CD4-positive, alpha-beta T cell treated with Interleukin-21 for 1 hour (primary cell): ENCODE measurements at regions not wholly inside any gene's neighbourhood (a gene's known extent, or its start where the extent isn't known, plus 50 kb on each side); places are given as distances from the start of the nearest gene placed in this dataset.

Experiments
- DNase-seq: peaks from one replicate; pipeline ENCODE4 v3.0.0-alpha.2; 2020

DNA sequence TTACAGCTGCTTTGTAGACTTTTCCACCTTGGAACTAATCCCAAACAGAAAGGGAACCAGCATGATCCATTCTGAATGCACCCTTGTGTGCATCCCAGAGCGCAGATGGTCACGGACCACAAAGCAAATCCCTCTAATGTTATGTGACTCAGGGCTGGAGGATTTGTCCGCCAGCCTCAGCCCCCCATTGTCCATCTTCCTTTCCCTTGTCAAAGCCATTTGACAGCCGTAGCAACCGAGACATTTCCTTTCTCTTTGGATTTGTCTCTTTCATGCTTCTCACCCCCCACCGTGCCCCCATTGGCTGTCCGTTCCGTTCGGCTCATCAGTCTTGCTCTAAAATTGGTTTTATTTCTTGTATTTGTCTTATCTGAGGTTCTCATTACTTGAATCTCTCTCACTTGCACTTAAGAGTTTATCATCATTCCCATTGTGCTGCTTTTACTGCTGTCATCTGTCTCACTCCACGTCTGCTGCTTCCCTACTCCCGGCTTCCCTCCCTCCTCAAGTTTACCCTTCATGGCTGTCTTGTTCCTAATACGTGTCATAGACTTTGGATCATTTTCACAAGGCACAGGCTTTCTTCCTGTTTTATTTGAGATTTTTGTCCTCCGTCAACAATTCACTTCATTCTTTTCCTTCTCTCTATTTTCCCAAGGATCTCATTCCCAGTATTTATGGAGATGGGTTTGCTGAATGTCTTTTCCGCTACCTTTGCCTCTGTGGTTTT lies 163.4 kb upstream of the ERCC4 start:
- no peak for DNase-seq

DNA sequence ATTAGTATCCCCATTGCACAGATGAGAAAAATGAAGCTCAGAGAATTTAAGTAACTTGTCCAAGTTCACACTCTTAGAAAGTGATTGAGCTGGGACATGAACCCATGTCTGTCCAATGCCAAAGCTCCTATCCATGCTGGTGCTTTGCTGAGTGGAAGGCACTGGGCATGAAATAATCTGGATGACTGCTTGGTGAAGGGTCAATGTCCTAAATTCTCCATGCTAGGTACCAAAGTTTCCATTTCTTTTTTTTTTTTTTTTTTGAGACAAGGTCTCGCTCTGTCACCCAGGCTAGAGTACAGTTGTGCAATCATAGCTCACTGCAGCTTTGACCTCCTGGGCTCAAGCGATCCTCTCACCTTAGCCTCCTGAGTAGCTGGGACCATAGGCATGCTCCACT lies 153.6 kb upstream of the ERCC4 start:
- DNase-seq: no peak

DNA sequence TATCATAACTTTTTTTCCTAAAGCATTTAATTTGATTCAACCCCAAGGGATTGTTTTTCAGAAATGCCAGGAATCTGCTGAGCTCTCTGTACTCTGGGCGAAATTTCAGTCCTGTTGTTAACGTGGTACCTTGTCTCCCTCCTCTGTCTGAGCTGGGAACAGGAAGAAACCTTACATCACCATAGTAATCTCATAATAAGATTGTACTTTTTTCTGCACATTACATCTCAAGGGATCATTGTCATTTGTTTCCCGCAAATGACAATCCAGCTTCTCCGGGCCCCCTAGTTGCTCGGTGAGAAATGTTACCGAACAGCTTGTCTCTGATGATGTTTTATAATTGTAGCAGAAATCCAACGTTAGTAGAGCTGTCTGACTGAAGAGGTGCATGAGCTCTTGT lies 152.7 kb upstream of the ERCC4 start:
- DNase-seq: no peak

DNA sequence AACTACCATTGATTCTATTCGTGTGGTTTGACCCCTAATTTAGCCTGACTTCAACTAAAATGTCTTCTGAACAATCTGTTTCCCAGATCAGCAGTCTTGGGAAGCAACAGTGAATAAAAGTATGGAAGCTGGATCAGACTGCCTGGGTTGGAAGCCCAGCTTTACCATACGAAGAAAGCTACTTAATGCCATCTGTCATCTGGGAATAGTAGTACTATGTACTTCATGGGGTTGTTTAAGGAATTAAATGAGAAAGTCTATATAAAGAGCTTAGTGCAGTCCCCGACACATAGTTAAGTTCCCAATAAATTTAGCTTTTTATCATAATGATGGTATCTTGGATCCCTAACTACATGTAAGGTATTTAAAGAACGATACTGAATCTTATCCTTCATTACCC lies 151.5 kb upstream of the ERCC4 start:
- no peak for DNase-seq

DNA sequence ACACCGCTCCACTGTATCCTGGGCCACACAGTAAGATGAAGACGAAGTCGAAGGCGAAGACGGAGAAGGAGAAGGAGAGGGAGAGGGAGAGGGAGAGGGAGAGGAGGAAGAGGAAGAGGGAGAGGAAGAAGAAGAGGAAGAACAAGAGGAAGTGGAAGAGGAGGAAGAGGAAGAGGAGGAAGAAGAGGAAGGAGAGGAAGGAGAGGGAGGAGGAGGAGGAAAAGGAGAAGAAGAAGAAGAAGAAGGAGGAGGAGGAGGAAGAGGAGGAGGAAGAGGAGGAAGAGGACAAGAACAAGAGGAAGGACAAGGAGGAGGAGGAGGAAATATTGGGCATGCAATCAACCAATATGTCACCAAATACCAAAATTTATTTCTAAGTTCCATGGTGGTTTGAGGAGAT lies 149.5 kb upstream of the ERCC4 start:
- DNase-seq: no peak

DNA sequence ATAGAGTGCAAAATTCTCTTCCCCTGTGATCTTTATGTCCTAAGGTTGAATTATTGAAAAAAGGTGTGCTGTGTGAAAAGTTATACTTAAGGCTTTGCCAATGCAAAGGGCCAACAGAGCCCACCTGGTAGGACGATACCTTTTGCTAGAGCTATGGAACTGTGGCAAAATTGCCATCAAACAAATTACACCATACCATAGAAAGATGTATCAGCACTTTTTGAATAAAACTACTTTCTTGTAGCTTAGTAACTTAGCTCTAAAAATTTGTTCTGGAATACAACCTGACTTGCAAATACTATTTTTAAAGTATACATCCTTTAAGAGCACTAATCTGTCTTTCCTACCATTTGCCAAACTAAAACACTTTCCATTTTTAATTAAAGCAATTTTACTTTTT lies 147.2 kb upstream of the ERCC4 start:
- no peak for DNase-seq

DNA sequence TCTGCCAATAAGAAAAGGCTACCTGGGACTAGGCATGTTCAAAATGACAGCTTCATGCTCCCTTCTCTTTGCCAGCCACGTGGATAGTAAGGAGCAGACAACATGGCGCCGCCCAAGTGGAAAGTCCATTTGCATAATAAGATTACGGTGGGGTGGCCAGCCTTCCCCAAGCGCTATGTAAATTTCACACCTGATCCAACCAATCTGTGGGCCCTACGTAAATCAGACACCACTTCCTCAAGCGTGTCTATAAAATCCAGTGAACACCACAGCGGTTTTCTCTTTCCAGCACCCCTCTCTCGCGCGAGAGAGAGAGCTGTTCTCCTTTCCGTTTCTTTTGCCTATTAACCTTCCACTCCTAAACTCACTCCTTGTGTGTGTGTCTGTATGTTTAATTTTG lies 140.3 kb upstream of the ERCC4 start:
- no peak for DNase-seq

DNA sequence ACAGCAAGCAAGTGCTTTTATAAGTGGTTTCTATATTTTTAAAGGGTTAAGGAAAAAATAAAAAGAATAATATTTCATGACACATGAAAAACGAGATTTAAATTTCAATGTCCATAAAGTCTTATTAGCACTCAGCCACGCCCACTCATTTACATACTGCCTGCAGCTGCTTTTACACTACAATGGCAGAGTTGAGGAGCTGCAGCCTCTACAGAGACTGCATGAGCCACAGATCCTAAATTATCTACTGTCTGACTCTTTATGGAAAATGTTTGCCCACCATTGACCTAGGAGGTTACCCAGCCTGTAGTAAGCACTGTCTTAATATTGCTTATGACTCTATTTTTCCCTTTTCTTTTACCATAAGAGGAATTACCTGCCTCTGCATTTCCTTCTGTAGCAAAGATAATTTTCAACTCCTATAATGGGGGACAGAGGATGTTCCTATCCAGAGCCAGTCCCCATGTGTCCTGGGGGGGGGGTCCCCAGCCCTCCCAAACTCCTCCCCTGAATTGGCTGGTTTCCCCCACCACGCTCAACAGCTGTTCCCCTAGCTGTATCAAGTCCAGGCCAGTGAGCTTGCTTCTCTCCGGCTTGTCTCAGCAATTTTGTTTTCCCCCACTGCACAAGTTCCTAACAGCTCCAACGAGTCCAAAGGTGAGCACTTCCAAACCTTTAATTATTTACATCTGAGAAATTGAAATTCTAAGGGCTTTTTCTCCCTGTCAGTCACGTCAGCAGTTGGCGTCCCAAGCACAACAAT lies 139.4 kb upstream of the ERCC4 start:
- DNase-seq: no peak

DNA sequence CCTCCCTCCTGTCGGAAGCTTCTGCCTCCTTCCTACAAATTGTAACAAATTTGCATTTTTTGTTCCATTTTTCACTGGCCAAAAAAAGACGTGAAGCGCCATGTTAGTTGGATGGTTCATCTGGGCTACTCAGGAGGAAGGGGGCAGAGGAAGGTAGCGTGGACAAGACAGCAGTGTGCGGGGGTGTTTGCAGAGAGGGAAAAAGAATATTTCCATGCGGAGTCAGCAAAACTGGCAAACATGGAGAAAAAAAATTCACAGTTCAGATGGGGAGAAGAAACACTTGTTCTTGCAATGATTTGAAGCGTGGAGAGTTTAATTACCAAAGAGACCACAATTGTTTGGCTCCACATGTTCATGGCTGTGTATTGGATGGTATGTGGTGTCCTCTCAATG lies 138.8 kb upstream of the ERCC4 start:
- no peak for DNase-seq

DNA sequence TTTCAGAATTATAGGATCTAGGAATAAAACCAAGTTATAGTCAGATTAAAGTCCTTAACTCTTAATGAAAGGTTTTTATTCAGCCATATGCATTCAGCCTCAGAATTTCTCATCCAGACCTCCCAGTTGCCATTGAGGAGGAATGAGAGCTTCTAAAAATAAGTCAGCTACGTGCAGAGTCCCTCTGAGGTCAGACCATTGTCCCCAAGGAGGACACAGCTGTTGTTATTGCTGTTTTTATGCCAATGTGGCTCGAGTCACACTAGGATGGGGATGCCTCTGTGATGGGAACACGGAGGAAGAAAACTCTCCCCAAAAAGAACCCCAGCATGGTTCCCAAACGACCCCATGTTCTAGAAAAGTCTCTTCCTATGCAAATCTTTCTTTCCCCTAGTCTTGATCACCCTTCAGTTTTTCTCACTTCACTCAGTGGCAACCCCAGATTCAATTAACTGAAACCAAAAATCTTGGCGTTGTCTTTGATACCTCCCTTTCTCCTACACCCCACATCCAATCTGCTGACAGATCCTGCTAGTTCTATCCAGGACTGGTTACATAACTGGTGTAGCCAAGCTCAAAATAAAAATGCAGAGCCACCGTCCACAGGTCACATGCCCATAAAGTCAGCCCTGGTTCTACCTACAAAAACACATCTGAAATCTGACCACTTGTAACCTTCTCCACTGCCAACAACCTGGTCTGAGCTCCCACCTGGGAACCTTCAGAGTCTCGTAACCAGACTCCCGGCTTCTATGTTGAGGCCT lies 138.2 kb upstream of the ERCC4 start:
- DNase-seq: no peak

DNA sequence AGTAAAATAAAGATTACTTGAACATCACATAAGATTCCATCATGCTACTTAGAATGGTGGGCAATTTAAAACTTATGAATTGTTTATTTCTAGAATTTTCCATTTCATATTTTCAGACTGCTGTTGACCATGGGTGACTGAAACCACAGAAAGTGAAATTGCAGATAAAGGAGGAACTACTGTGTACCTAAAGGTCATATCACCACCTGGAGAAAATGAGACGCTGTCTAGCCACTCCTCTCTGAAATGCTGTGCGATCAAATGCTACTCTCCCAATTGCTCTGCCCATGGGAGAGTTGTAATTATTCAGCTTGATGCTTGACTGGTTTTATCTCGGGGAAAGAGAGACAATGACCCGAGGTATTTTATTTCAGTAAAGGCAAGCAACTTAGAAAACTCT lies 128.9 kb upstream of the ERCC4 start:
- DNase-seq: no peak

DNA sequence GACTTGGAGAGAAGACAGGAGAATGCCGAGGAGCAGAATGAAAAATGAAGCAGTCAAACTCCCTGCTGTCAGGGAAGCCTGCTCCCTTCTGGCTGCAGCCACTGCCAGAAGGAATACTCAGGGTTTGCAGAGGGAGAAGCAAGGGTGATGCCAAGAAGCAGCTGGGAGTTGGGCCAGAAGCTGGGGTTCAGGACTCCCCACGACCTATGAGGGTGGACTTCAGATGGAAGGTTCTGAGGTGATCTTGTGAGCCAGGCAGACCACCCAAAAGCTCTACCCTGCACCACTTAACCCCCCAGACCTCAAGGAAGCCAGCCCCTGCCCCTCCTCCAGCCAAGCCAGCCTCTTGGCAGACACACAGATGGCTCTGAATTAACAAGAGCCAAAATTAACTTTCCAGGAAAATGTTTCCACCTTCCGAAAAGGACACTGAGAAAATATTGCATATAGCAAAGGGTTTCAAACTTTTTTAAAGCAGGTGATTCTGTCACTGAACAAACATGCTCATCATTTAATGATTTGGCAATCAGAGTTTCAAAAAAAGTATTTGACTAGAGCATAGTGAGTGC lies 126.0 kb upstream of the ERCC4 start:
- no peak for DNase-seq

DNA sequence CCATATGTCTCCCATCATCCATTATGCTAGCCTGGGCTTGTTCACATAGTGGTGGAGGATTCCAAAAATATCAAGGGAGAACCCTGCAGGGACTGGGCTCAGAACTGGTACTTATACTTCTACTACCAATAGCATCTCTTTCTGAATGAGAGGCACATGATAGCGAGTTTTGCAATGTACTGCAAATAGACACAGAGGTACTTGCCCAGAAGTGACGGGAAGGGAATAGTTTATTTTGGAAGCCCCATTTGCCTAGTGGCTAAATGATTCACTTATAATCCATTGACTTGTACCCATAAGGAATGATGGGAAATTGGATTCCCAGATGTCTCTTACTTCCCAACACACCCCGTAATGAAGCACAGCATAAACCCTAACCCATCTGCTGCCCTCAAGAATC lies 124.8 kb upstream of the ERCC4 start:
- DNase-seq: no peak

DNA sequence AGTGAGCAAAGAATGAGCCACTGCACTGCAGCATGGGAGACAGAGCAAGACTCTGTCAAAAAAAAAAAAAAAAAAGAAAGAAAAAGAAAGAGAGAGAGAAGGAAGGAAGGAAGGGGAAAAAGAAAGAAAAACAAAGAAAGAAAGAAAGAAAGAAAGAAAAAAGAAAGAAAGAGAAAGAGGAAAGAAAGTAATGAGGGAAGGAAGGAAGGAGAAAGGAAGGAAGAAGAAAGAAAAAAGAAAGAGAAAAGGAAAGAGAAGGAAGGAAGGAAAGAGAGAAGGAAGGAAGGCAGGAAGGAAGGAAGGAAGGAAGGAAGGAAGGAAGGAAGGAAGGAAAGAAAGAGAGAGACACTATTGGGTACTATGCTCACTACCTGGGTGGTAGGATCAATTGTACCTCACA lies 122.2 kb upstream of the ERCC4 start:
- DNase-seq: no peak

DNA sequence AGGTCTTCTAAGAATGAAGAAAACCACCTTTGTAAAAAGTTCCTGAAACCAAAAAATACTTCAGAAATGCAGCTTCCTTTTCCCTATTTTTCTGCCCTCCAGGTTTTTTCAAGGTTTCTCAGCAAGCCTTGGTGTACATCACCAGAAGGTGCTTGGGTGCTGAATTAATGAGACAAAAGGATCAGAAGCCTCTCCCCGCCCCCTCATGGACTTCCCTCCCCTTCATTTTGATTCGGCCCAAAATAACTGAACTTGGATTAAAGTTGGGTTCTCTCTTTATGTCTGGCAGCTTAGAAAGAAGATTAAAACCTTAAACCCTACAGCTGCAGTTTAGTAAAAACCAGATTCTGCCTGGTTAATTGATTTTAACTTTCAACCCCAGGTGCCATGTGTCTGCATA lies 121.7 kb upstream of the ERCC4 start:
- no peak for DNase-seq

DNA sequence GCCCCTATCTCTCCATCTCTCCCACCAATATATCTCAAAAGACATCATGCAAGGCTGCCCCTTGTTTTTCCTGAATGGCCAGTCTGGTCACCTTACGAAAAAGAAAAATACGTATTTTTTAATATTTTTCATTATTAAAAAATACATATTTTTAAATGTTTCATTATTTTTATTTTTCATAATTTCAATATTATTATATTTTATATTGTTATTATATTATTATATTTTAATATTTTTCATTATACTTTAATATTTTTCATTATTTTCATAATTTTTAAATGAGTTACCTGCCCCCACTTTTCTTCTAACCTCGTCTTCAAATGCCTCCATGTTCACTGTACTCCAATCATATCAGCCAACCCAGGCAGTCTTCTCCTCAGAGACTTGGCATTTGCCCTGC lies 116.0 kb upstream of the ERCC4 start:
- DNase-seq: no peak

DNA sequence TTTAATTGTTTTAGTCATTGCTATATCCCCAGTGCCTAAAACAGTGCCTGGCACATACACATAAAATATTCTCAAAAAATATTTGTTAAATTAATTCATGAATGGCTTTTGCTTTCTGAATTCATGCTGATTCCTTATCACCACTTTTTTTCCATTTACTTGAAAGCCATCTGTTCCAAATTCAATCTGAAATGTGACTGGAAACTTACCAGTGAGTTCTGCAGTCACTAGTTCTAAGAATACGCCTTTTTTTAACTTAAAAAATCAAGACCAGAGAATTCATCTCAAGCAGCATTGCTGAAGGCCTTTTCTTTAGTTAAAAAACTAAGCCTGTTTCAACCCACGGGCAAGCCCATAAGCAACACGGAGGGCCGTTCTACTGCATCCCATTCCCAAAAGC lies 114.0 kb upstream of the ERCC4 start:
- no peak for DNase-seq

DNA sequence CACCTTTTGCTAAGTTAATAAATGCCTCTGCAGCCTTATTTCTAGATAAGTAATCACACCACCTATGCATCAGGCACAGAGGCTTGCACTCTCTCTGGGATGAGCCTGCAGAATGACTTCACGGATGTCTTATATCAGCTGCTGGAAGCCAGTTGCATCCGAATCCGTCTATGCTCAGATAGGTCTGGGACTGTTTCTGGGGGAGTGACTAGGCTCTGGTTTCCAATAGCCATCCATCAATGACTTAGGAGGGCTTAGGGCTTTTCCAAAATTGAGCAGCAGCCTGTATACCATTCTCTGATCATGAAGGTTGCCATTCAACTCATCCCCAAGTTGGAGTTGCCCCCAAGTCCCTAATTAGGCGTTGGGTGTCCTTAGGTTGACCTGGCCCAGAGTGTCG lies 113.3 kb upstream of the ERCC4 start:
- DNase-seq: no peak

DNA sequence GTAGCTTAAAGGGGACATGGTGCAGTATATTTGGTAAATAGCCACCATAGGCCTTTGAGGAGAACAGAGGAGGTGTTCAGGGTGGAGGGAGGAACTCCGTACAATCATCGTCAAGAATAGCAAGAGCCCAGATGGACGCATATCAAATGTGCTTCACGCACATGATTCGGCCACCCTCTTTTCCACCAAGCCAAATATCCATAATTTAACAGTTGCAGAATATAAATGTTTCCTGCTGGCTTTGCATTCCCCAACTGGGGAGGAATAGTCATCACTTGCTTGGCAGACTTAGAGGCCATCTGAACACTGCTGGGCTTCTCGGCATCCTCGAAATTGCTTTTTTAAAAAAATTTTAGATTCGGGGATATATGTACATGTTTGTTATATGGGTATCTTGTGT lies 111.9 kb upstream of the ERCC4 start:
- DNase-seq: no peak

DNA sequence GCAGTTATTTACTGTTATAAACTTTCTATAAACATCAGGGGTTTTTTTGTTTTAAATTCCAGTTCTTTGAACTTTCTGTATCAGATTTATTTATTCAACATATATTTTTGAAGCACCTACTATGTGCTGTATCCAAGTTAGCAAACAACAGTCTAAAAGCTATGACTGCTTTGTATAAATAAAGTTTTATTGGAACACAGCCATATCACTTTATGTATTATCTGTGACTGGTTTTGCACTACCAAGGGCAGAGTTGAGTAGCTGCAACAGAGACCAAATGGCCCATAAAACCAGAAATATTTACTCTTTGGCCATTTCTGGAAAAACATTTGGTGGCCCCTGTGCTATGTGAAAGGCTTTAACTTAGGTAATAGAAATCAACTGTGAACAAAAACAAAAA lies 110.2 kb upstream of the ERCC4 start:
- no peak for DNase-seq

DNA sequence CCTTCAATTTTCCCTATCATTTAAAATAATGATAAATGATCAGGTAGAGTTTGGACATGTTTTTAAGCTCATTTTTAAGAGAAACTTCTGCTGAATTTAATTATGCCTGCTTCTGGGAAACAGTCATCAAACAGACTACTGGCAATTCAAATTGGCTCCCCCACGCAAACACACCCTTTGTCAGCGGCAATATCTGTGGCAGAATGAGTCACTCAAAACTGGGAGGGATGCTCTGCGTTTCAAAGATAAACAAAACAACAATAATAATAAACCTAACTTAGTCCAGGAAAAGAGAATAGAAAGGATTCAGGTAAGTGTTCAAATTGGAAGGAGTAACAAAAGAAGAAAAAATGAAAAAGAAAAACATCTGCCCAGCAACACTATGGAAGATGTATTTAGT lies 108.1 kb upstream of the ERCC4 start:
- DNase-seq: no peak

DNA sequence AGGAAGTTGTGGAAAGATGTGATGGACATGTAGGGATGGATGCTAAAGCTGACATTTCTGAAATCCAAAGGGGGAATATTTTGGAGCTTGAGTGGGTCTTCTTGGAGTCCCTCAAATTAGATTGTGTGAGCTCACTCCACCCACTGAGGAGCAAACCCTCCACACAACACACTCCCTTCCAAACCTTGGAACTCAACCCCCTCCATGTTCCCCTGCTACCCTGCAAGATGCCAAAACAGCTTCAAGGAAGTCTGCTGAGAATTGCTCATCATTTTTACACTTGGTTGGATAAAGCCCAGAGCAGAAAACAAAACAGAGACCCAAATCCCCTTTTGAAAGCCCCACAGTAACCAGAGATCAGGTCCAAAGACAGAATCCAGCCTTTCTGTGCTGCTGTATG lies 103.3 kb upstream of the ERCC4 start:
- DNase-seq: no peak

DNA sequence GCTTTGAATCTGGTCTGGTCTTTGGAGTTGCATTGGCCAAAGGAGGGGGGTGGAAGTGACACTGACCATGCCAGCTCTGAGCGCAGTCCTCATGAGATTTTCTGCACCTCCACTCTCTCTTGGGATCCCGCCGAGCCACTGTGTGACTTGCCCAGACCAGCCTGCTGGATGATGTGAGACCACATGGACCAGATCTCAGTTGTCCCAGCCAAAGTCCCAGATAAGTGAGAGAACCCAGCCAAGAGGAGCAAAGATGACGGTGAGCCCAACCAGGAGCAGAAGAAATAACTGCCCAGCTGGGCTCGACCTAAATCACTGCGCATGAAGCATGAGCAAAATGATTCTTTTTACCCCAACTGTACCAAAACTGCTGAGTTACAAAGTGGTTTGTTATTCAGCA lies 96.5 kb upstream of the ERCC4 start:
- DNase-seq: no peak
